H54 (cell line): ENCODE measurements at regions not wholly inside any gene's neighbourhood (a gene's known extent, or its start where the extent isn't known, plus 50 kb on each side); places are given as distances from the start of the nearest gene placed in this dataset.

Experiments used
- DNase-seq: peaks from one replicate; pipeline ENCODE4 v3.0.0; 2011; ENCODE audit warnings: low spot score, mixed read lengths; ENCODE audit not compliant: insufficient read length
- FAIRE-seq: peaks from 3 replicates; lab custom pipeline; 2011; peaks lifted over from hg19 to GRCh38; lab: Jason Lieb, UNC
- POLR2A ChIP-seq: IDR thresholded peaks from 2 replicates; pipeline ENCODE4 v1.6.1; 2011; ENCODE audit warnings: low read depth, mild to moderate bottlenecking, low read length

DNA sequence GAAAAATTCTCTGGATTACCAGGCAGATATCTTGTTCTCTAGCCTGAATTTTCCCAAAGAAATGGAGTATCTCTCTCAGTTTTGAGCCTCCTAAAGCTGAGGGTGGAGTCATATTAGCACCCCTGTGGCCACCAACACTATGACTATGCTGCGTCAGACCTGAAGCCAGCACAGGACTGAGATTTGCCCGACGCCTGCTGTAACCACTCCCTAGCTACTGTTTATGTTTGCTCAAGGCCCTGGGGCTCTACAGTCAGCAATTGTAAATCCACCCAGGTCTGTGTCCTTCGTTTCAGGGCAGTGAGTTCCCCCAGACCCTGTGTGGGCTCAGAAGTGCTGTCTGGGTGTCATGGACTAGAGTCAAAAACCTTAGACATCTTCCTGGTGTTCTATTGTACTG lies 61.4 kb downstream of the ZXDA start:
- no peak for TF ChIP-seq POLR2A
- DNase-seq: no peak
- FAIRE-seq: no peak

DNA sequence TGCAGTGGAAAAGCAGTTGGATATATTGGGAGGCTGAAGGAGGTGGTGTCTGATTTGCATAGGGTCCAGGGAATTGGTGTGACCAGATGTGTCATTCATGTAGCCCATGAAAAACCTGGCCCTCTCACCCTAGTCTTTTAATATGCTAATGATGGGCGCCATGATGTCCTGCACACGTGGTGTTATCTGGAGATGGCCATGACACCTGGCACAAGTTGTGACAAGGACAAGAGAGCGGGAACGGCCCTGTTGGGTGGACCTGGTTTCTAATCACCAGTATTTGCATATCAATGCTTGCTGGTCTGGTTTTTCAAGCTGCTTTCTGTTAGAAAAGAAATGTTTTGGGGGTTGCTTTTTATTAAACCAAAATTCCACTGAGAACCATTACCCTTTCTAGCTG lies 87.4 kb downstream of the ZXDA start:
- DNase-seq (no peak), FAIRE-seq (no peak)

GRCh38 chrX:57822398-57822797 lies 87.9 kb downstream of the ZXDA start:
- FAIRE-seq (no peak), DNase-seq (no peak)
- no peak for TF ChIP-seq POLR2A

More for the DNA sequence above, 87.4 kb downstream of the ZXDA start:
- no peak for TF ChIP-seq POLR2A

DNA sequence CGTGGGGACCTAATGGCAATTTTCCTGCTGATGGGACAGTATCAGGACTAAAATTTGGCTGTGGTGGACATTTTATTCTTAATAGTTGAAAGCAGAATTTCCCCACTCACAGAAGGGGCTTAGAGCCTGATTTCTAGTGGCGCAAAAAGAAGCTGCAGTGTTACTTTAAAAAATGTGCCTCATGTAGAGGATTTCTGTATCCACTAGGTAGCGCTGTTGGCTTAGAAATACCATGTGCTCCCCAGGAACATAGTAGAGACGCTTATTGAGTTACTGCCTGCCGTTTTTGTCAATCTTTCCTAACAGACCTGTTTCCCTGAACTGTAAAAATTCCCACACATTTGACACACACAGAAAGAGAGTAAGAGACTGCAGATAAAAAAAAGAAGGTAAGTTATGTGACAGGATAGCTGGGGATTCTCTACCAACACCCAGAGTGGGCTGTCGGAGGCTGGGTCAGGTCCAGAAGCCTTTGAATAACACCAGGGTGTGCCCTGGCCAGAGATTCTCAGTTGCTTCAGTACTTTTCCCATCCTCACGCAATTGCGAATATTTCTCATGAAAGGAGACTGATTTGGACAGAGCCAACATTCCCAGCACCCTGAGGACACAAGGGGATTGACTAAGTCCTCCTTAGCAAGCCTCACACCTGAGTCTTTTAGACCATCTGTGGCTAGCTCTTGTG lies 88.4 kb downstream of the ZXDA start:
- DNase-seq: peak; percentile 7
- no peak for TF ChIP-seq POLR2A
- no peak for FAIRE-seq

GRCh38 chrX:57817302-57817701 lies 93.0 kb downstream of the ZXDA start:
- TF ChIP-seq POLR2A: no peak
- no peak for DNase-seq
- FAIRE-seq: no peak

DNA sequence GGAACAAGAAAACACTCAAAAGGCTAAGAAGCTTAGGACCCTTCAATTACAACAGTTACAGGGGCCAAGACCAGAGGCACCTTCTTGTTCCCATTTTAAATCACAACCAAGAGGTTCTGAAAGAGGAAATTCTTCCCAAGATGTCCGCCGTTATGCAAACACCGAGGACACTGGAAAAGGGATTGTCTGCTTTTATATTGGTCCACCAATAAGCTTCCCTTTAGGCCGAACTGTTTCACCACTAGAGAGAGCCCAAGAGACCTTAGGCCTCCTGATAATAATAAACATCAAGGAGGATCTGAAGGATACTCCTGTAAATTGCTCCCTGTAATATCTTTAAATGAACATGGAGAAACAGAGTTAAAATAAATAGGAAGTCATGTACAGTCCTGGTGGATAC lies 92.6 kb upstream of the NLRP2B start:
- FAIRE-seq: no peak
- DNase-seq: no peak
- no peak for TF ChIP-seq POLR2A

GRCh38 chrX:57771689-57772088 lies 91.6 kb upstream of the NLRP2B start:
- FAIRE-seq: no peak
- no peak for DNase-seq
- no peak for TF ChIP-seq POLR2A

DNA sequence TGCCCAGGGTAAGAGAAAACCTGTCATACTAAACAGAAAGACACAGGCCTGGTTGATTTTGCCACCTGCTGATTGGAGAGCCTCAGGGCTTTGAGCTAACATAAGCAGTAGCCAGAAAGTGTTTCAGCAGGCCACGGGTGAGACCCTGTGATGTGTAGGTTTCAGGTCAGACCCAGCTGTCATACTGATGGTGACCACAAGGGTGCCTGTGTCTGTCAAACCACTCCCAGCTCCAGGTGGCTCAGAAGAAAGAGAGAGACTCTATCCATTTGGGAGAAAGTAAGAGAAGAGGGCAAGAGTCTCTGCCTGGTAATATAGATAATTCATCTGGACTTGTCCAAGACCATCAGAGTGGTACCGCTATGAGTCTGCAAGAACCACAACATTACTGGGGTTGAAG lies 72.8 kb upstream of the NLRP2B start:
- DNase-seq (no peak), FAIRE-seq (no peak)
- no peak for TF ChIP-seq POLR2A

DNA sequence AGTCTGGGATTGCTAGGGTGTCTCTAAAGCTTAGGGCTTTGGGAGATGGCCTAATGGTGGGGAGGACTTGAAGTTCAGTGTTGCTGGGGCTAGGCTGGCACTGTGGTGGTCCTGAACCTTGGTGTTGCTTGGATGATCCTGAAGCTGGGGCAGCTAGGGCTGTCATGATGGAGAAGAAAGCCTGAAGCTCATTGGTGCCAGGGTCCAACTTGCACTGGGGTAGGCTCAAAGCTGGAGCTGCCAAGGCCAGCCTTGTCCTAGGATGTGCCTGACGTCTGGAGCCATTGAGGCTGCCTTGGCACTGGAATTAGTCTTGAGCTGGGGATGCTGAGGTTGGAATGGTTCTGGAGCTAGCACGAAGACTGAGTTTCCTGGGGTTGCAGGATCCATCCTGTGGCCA lies 61.0 kb upstream of the NLRP2B start:
- no peak for FAIRE-seq
- no peak for DNase-seq
- TF ChIP-seq POLR2A: no peak

- no peak for FAIRE-seq
Measured at GRCh38 chrX:57737881-57738280, 57.8 kb upstream of the NLRP2B start.

More at GRCh38 chrX:57737881-57738280, 57.8 kb upstream of the NLRP2B start:
- DNase-seq: no peak
- TF ChIP-seq POLR2A: no peak
